Mesodermal cell (in vitro differentiated cells): ENCODE measurements at regions not wholly inside any gene's neighbourhood (a gene's known extent, or its start where the extent isn't known, plus 50 kb on each side); places are given as distances from the start of the nearest gene placed in this dataset.

Source experiments
- H3K27ac ChIP-seq: 2 replicates; pipeline ENCODE4 v1.7.0; 2013; ENCODE audit warnings: mild to moderate bottlenecking, low read depth, low read length, moderate library complexity; ENCODE audit not compliant: severe bottlenecking
- H3K36me3 ChIP-seq: 2 replicates; pipeline ENCODE4 v1.7.1; 2013; ENCODE audit warnings: mild to moderate bottlenecking, low read length, moderate library complexity; ENCODE audit not compliant: control insufficient read depth, insufficient read depth
- H3K4me1 ChIP-seq: one replicate; pipeline ENCODE4 v1.7.1; 2013; ENCODE audit warnings: mild to moderate bottlenecking, low read length; ENCODE audit not compliant: insufficient read depth, control insufficient read depth, poor library complexity, severe bottlenecking
- H3K4me3 ChIP-seq: 2 replicates; pipeline ENCODE4 v1.7.0; 2013; ENCODE audit warnings: low read length, control low read depth, mild to moderate bottlenecking; ENCODE audit not compliant: insufficient read depth, poor library complexity, severe bottlenecking; ENCODE audit errors: extremely low read depth
- H3K9me3 ChIP-seq: 2 replicates; pipeline ENCODE4 v1.7.1; 2013; ENCODE audit warnings: mild to moderate bottlenecking, low read length, moderate library complexity; ENCODE audit not compliant: control insufficient read depth
- WGBS, 2 experiments: methylation state at CpG; one replicate each; pipeline ENCODE4 v1.1.5; 2013; ENCODE audit warnings: missing lambda C conversion rate in 2 of 2; ENCODE audit not compliant: insufficient coverage in 2 of 2; 5-methylcytosine and 5-hydroxymethylcytosine counted together

DNA sequence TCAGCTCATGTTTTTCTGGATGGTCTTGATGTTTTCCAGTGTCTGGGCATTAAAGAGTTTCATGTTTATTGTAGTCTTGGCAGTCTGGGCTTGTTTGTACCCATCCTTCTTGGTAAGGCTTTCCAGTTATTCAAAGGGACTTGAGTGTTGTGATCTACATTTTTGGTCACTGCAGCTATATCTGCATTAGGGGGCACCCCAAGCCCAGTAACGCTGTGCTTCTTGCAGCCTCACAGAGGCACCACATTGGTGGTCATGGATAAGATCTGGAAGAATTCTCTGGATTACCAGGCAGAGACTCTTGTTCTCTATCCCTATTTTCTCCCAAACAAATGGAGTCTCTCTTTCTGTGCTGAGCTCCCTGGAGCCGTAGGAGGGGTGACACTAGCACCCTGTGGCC, 451.5 kb upstream of the FAT3 start:
- 70 to 83% methylated on average over 1 to 2 of the region's 2 CpGs for WGBS, 2 experiments
- H3K36me3 ChIP-seq = no peaks in the 10 kb centered on the region
- H3K4me1 ChIP-seq = no peaks in the 10 kb centered on the region
- no peak overlapping the region for H3K27ac ChIP-seq
- H3K4me3 ChIP-seq = no peak overlapping the region
- H3K9me3 ChIP-seq = no peaks in the 10 kb centered on the region

GRCh38 chr11:91771961-91772360, 452.7 kb upstream of the FAT3 start:
- no CpG with 5 or more reads among the region's 1 CpG for WGBS, 2 experiments
- no peak overlapping the region for H3K4me3 ChIP-seq
- H3K4me1 ChIP-seq = no peaks in the 10 kb centered on the region
- no peaks in the 10 kb centered on the region for H3K36me3 ChIP-seq
- H3K27ac ChIP-seq = no peak overlapping the region
- no peaks in the 10 kb centered on the region for H3K9me3 ChIP-seq

GRCh38 chr11:91768783-91769182, 455.8 kb upstream of the FAT3 start:
- Histone ChIP-seq H3K27ac (no peak overlapping the region), H3K36me3 (no peaks in the 10 kb centered on the region), H3K4me3 (no peak overlapping the region), H3K9me3 (no peaks in the 10 kb centered on the region), H3K4me1 (no peaks in the 10 kb centered on the region)
- 100% methylated on average over 1 of the region's 1 CpG; no CpG with 5 or more reads in 1 of the 2 experiments for WGBS, 2 experiments

GRCh38 chr11:91763331-91763730, 461.3 kb upstream of the FAT3 start:
- no peaks in the 10 kb centered on the region for H3K36me3 ChIP-seq
- no peak overlapping the region for H3K4me3 ChIP-seq
- no peaks in the 10 kb centered on the region for H3K4me1 ChIP-seq
- no peak overlapping the region for H3K27ac ChIP-seq
- no peaks in the 10 kb centered on the region for H3K9me3 ChIP-seq

GRCh38 chr11:91761406-91762025, 463.1 kb upstream of the FAT3 start:
- WGBS, 2 experiments = 100% methylated on average over 1 of the region's 3 CpGs
- Histone ChIP-seq H3K4me3 (no peak overlapping the region), H3K4me1 (no peaks in the 10 kb centered on the region), H3K36me3 (no peaks in the 10 kb centered on the region), H3K9me3 (no peaks in the 10 kb centered on the region), H3K27ac (no peak overlapping the region)

DNA sequence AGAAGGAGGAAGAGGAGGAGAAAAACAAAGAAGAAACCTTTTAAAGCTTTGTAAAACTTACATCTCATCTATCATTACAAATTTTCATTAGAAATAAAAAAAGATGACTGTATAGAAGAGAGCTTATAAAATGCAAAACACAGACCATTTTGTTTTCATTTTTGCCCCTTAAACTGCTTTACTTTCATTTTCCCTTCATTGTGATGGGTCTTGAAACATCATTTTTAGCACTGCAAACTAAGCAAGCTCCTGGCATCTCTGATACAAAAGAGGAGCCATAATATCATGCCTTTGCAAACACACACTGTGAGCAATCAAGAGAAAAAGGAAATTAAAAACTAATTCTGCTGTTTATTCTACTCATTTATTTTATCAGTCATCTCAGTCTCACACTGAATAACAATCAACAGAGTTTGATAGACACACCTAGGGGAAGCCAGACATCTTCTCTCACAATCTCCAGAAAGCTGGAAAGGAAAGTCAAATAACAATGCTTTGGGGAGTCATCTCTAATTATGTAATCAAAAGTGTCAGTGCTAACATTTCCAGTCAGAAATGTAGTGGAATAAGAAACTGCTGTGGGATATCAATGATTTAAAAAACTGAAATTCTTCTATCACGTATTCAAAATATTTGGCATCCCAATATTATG, 467.7 kb upstream of the FAT3 start:
- Histone ChIP-seq H3K4me3 (no peak overlapping the region), H3K27ac (no peak overlapping the region), H3K36me3 (no peaks in the 10 kb centered on the region), H3K4me1 (no peaks in the 10 kb centered on the region), H3K9me3 (no peaks in the 10 kb centered on the region)
- no CpG with 5 or more reads among the region's 1 CpG for WGBS, 2 experiments

GRCh38 chr11:91755951-91756707, 468.5 kb upstream of the FAT3 start:
- no peaks in the 10 kb centered on the region for H3K9me3 ChIP-seq
- no CpG with 5 or more reads among the region's 2 CpGs for WGBS, 2 experiments
- no peaks in the 10 kb centered on the region for H3K4me1 ChIP-seq
- H3K27ac ChIP-seq = no peak overlapping the region
- no peak overlapping the region for H3K4me3 ChIP-seq
- no peaks in the 10 kb centered on the region for H3K36me3 ChIP-seq

DNA sequence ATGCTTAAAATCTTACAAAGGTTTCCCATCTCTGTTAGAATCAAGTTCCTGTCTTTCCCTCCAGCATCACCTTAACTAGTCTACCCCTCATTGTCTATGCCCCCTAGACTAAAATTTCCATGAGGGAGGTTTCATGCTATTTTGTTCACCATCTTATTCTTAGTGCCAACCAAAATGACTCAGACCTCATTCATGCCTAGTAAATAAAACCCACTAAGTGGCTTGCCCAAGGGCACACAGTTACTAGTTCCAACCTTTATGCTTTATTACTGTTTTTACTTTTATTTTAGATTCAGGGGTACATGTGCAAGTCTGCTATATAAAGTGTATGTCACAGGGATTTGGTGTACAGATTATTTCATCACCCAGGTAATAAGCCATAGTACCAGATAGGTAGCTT, 469.1 kb upstream of the FAT3 start:
- no peaks in the 10 kb centered on the region for H3K9me3 ChIP-seq
- no peak overlapping the region for H3K4me3 ChIP-seq
- no peaks in the 10 kb centered on the region for H3K36me3 ChIP-seq
- H3K4me1 ChIP-seq = no peaks in the 10 kb centered on the region
- H3K27ac ChIP-seq = no peak overlapping the region

- H3K9me3 ChIP-seq = no peaks in the 10 kb centered on the region
- no peak overlapping the region for H3K27ac ChIP-seq
- H3K4me1 ChIP-seq = no peaks in the 10 kb centered on the region
- H3K4me3 ChIP-seq = no peak overlapping the region
- no peaks in the 10 kb centered on the region for H3K36me3 ChIP-seq
These were observed 475.4 kb upstream of the FAT3 start for GRCh38 chr11:91749251-91749650.

GRCh38 chr11:91742155-91742554, 482.5 kb upstream of the FAT3 start:
- H3K4me3 ChIP-seq = no peak overlapping the region
- H3K36me3 ChIP-seq = no peaks in the 10 kb centered on the region
- H3K9me3 ChIP-seq = no peaks in the 10 kb centered on the region
- no peak overlapping the region for H3K27ac ChIP-seq
- peaks cover 4% of the 10 kb centered on the region for H3K4me1 ChIP-seq
- WGBS, 2 experiments = 69% methylated on average over 2 of the region's 3 CpGs; no CpG with 5 or more reads in 1 of the 2 experiments

GRCh38 chr11:91731051-91731450, 493.6 kb upstream of the FAT3 start:
- Histone ChIP-seq H3K4me1 (no peaks in the 10 kb centered on the region), H3K4me3 (no peak overlapping the region), H3K27ac (no peak overlapping the region), H3K36me3 (no peaks in the 10 kb centered on the region), H3K9me3 (no peaks in the 10 kb centered on the region)
- WGBS, 2 experiments = 78 to 82% methylated on average over 5 to 6 of the region's 6 CpGs
